HG02840 (cell line): ENCODE measurements at regions not wholly inside any gene's neighbourhood (a gene's known extent, or its start where the extent isn't known, plus 50 kb on each side); places are given as distances from the start of the nearest gene placed in this dataset.
"Not testable (repeated sequence)": the region's sequence is repeated elsewhere in the genome, so short reads cannot be mapped to it uniquely, and the experiment has no call there.

Source experiments
- ATAC-seq: cut with Tn5 transposase; IDR thresholded peaks from one replicate; pipeline ENCODE4 v1.9.1; 2021; ENCODE audit warnings: mild to moderate bottlenecking, moderate library complexity, moderate number of reproducible peaks; ENCODE audit not compliant: unreplicated experiment, low FRiP score

- ATAC-seq, result no peak
Observed at GRCh38 chrX:110509755-110510532, 151.3 kb downstream of the RTL9 start.

- no peak for ATAC-seq
Observed at GRCh38 chrX:110511238-110511637, 152.6 kb downstream of the RTL9 start.

GRCh38 chrX:110512341-110512740 lies 153.7 kb downstream of the RTL9 start:
- no peak for ATAC-seq

GRCh38 chrX:110514509-110514908 lies 155.9 kb downstream of the RTL9 start:
- ATAC-seq, result no peak

GRCh38 chrX:110519501-110519900 lies 160.9 kb downstream of the RTL9 start:
- no peak for ATAC-seq

- no peak for ATAC-seq
Observed at GRCh38 chrX:110519906-110520452, 161.3 kb downstream of the RTL9 start.

- not testable (repeated sequence) for ATAC-seq
Observed at GRCh38 chrX:110520652-110521051, 162.0 kb downstream of the RTL9 start.

GRCh38 chrX:110531873-110532580 lies 173.4 kb downstream of the RTL9 start:
- no peak for ATAC-seq

- ATAC-seq, result no peak
Observed at GRCh38 chrX:110532581-110532931, 173.9 kb downstream of the RTL9 start.

- no peak for ATAC-seq
Observed at GRCh38 chrX:110536816-110537215, 178.2 kb downstream of the RTL9 start.

GRCh38 chrX:110541266-110541665 lies 182.6 kb downstream of the RTL9 start:
- ATAC-seq, result no peak

GRCh38 chrX:110550854-110551253 lies 192.2 kb downstream of the RTL9 start:
- not testable (repeated sequence) for ATAC-seq

GRCh38 chrX:110557864-110558263 lies 199.2 kb downstream of the RTL9 start:
- ATAC-seq, result no peak

- no peak for ATAC-seq
Observed at GRCh38 chrX:110558406-110558805, 199.8 kb downstream of the RTL9 start.

GRCh38 chrX:110561034-110561433 lies 202.4 kb downstream of the RTL9 start:
- no peak for ATAC-seq

GRCh38 chrX:110563282-110563681 lies 204.6 kb downstream of the RTL9 start:
- ATAC-seq, result no peak

GRCh38 chrX:110568441-110568840 lies 209.8 kb downstream of the RTL9 start:
- no peak for ATAC-seq

- no peak for ATAC-seq
Observed at GRCh38 chrX:110569506-110569905, 210.9 kb downstream of the RTL9 start.

GRCh38 chrX:110578270-110578669 lies 217.3 kb downstream of the CHRDL1 start:
- no peak for ATAC-seq

GRCh38 chrX:110584083-110584482 lies 211.5 kb downstream of the CHRDL1 start:
- no peak for ATAC-seq

GRCh38 chrX:110588164-110588563 lies 207.5 kb downstream of the CHRDL1 start:
- ATAC-seq, result no peak

GRCh38 chrX:110588853-110589252 lies 206.8 kb downstream of the CHRDL1 start:
- ATAC-seq, result no peak
